ENCODE measurements at regions not wholly inside any gene's neighbourhood (a gene's known extent, or its start where the extent isn't known, plus 50 kb on each side); places are given as distances from the start of the nearest gene placed in this dataset.

GRCh38 chr5:57824623-57825022 is 342.0 kb upstream of the ACTBL2 start:
- TF ChIP-seq POLR2AphosphoS5 (IDR thresholded peaks at IDR 0.05; ENCODE audit: borderline replicate concordance, low read depth, low read length), result no peak
- no peak for TF ChIP-seq EZH2 (IDR thresholded peaks at IDR 0.05)

Measured in SK-N-MC (cell line).